HG03378 (cell line): ENCODE measurements at regions not wholly inside any gene's neighbourhood (a gene's known extent, or its start where the extent isn't known, plus 50 kb on each side); places are given as distances from the start of the nearest gene placed in this dataset.

ENCODE experiments used
- ATAC-seq: cut with Tn5 transposase; IDR thresholded peaks from one replicate; pipeline ENCODE4 v1.9.1; 2021; ENCODE audit warnings: mild to moderate bottlenecking, moderate library complexity; ENCODE audit not compliant: unreplicated experiment

- ATAC-seq: no peak
These were observed 1479.3 kb upstream of the CDH9 start for GRCh38 chr5:28517691-28518090.

GRCh38 chr5:28516722-28517121 is 1478.3 kb upstream of the CDH9 start:
- no peak for ATAC-seq

- no peak for ATAC-seq
These were observed 1474.3 kb upstream of the CDH9 start for GRCh38 chr5:28512648-28513047.

- no peak for ATAC-seq
These were observed 1466.7 kb upstream of the CDH9 start for GRCh38 chr5:28505121-28505520.

GRCh38 chr5:28500511-28500910 is 1462.1 kb upstream of the CDH9 start:
- no peak for ATAC-seq

- no peak for ATAC-seq
These were observed 1461.4 kb upstream of the CDH9 start for GRCh38 chr5:28499766-28500290.

GRCh38 chr5:28495876-28496275 is 1457.5 kb upstream of the CDH9 start:
- no peak for ATAC-seq

- no peak for ATAC-seq
These were observed 1455.1 kb upstream of the CDH9 start for GRCh38 chr5:28493456-28493855.

GRCh38 chr5:28488752-28489151 is 1450.4 kb upstream of the CDH9 start:
- ATAC-seq: no peak

- no peak for ATAC-seq
These were observed 1445.1 kb upstream of the CDH9 start for GRCh38 chr5:28483327-28484025.

- no peak for ATAC-seq
These were observed 1435.2 kb upstream of the CDH9 start for GRCh38 chr5:28473531-28474107.

GRCh38 chr5:28468166-28468565 is 1429.8 kb upstream of the CDH9 start:
- peak; percentile 75 for ATAC-seq

- ATAC-seq: no peak
These were observed 1425.3 kb upstream of the CDH9 start for GRCh38 chr5:28463728-28464127.

- ATAC-seq: no peak
These were observed 1413.1 kb upstream of the CDH9 start for GRCh38 chr5:28451483-28451882.

- ATAC-seq: no peak
These were observed 1412.6 kb upstream of the CDH9 start for GRCh38 chr5:28450997-28451396.

- no peak for ATAC-seq
These were observed 1410.4 kb upstream of the CDH9 start for GRCh38 chr5:28448791-28449190.

GRCh38 chr5:28430565-28431178 is 1392.3 kb upstream of the CDH9 start:
- no peak for ATAC-seq

- no peak for ATAC-seq
These were observed 1382.8 kb upstream of the CDH9 start for GRCh38 chr5:28421141-28421540.

- ATAC-seq: no peak
These were observed 1377.5 kb upstream of the CDH9 start for GRCh38 chr5:28415791-28416443.

- ATAC-seq: no peak
These were observed 1376.2 kb upstream of the CDH9 start for GRCh38 chr5:28414619-28415018.

GRCh38 chr5:28408651-28409050 is 1370.3 kb upstream of the CDH9 start:
- no peak for ATAC-seq

- no peak for ATAC-seq
These were observed 1369.8 kb upstream of the CDH9 start for GRCh38 chr5:28408186-28408585.
